ENCODE measurements at regions not wholly inside any gene's neighbourhood (a gene's known extent, or its start where the extent isn't known, plus 50 kb on each side); places are given as distances from the start of the nearest gene placed in this dataset.

GRCh38 chr12:94731733-94732360, 81.5 kb upstream of the TMCC3 start:
- TF ChIP-seq MYC (IDR thresholded peaks at IDR 0.05; ENCODE audit: borderline replicate concordance, low read length) (no peak), BHLHE40 (IDR thresholded peaks at IDR 0.05; ENCODE audit: low read depth, low read length) (no peak)
